SK-N-SH treated with all-trans-retinoic acid at 6 μM for 48 hours (cell line): ENCODE measurements at regions not wholly inside any gene's neighbourhood (a gene's known extent, or its start where the extent isn't known, plus 50 kb on each side); places are given as distances from the start of the nearest gene placed in this dataset.

Source experiments
- ATAC-seq: fragments of 200-7000 bp; cut with Tn5 transposase; 3 replicates; pipeline ENCODE4 v1.9.1; 2020; ENCODE audit warnings: mild to moderate bottlenecking, moderate library complexity
- ARNTL ChIP-seq: fragments of 450-650 bp; formaldehyde crosslinking; IDR thresholded peaks from 2 replicates; pipeline ENCODE4 v1.5.0; 2020; ENCODE audit warnings: low read depth, mild to moderate bottlenecking, moderate library complexity, borderline replicate concordance
- BACH2 ChIP-seq: fragments of 250-450 bp; sonication (Bioruptor Pico); IDR thresholded peaks from 2 replicates; pipeline ENCODE4 v1.9.0; 2021; ENCODE audit warnings: mild to moderate bottlenecking, borderline replicate concordance
- CSRNP3 ChIP-seq: fragments of 250-450 bp; sonication (Bioruptor Pico); IDR thresholded peaks from 2 replicates; pipeline ENCODE4 v1.5.1; 2021; ENCODE audit warnings: mild to moderate bottlenecking, moderate library complexity
- ESRRG ChIP-seq: fragments of 250-450 bp; sonication (Bioruptor Pico); IDR thresholded peaks from 2 replicates; pipeline ENCODE4 v1.6.1; 2021; ENCODE audit warnings: mild to moderate bottlenecking
- GLIS3 ChIP-seq: fragments of 250-450 bp; sonication (Bioruptor Pico); IDR thresholded peaks from 2 replicates; pipeline ENCODE4 v1.5.0; 2020; ENCODE audit warnings: mild to moderate bottlenecking, moderate library complexity
- ISL1 ChIP-seq: fragments of 250-450 bp; sonication (Bioruptor Pico); IDR thresholded peaks from 2 replicates; pipeline ENCODE4 v2.1.2; 2022; ENCODE audit warnings: mild to moderate bottlenecking, moderate library complexity
- POU6F1 ChIP-seq: fragments of 250-450 bp; sonication (Bioruptor Pico); IDR thresholded peaks from 2 replicates; pipeline ENCODE4 v1.8.0; 2021; ENCODE audit warnings: low read depth, mild to moderate bottlenecking, moderate library complexity, borderline replicate concordance
- PPARA ChIP-seq: fragments of 250-450 bp; sonication (Bioruptor Pico); IDR thresholded peaks from 2 replicates; pipeline ENCODE4 v1.5.0; 2020; ENCODE audit warnings: mild to moderate bottlenecking, borderline replicate concordance
- RARB ChIP-seq: fragments of 250-450 bp; sonication (Bioruptor Pico); IDR thresholded peaks from 2 replicates; pipeline ENCODE4 v1.8.0; 2021; ENCODE audit warnings: mild to moderate bottlenecking, moderate library complexity
- SNAI2 ChIP-seq: fragments of 250-450 bp; sonication (Bioruptor Pico); IDR thresholded peaks from 2 replicates; pipeline ENCODE4 v1.5.0; 2020; ENCODE audit warnings: mild to moderate bottlenecking, moderate library complexity
- TCF4 ChIP-seq: fragments of 250-450 bp; sonication (Bioruptor Pico); IDR thresholded peaks from 2 replicates; pipeline ENCODE4 v1.8.0; 2021; ENCODE audit warnings: mild to moderate bottlenecking, moderate library complexity, borderline replicate concordance
- TOX ChIP-seq: fragments of 250-450 bp; sonication (Bioruptor Pico); IDR thresholded peaks from 2 replicates; pipeline ENCODE4 v1.8.0; 2021; ENCODE audit warnings: mild to moderate bottlenecking, moderate library complexity, borderline replicate concordance
- TSHZ2 ChIP-seq: fragments of 250-450 bp; sonication (Bioruptor Pico); IDR thresholded peaks from 2 replicates; pipeline ENCODE4 v1.5.0; 2020; ENCODE audit warnings: mild to moderate bottlenecking, moderate library complexity
- ZC3H10 ChIP-seq: fragments of 250-450 bp; sonication (Bioruptor Pico); IDR thresholded peaks from 2 replicates; pipeline ENCODE4 v1.5.1; 2021; ENCODE audit warnings: mild to moderate bottlenecking, moderate library complexity
- ZFP3 ChIP-seq: fragments of 250-450 bp; sonication (Bioruptor Pico); IDR thresholded peaks from 2 replicates; pipeline ENCODE4 v1.5.0; 2020; ENCODE audit warnings: mild to moderate bottlenecking, moderate library complexity
- ZFP30 ChIP-seq: fragments of 450-650 bp; formaldehyde crosslinking; IDR thresholded peaks from 2 replicates; pipeline ENCODE4 v1.5.0; 2022; ENCODE audit warnings: mild to moderate bottlenecking, moderate library complexity
- ZNF565 ChIP-seq: fragments of 450-650 bp; formaldehyde crosslinking; conservative IDR thresholded peaks from 2 replicates; pipeline ENCODE4 v1.5.0; 2020; ENCODE audit warnings: low read depth, mild to moderate bottlenecking, moderate library complexity
- ZNF70 ChIP-seq: fragments of 450-650 bp; formaldehyde crosslinking; IDR thresholded peaks from 2 replicates; pipeline ENCODE4 v1.5.0; 2020; ENCODE audit warnings: mild to moderate bottlenecking, moderate library complexity
- ZNF8 ChIP-seq: fragments of 450-650 bp; formaldehyde crosslinking; IDR thresholded peaks from 2 replicates; pipeline ENCODE4 v1.5.0; 2020; ENCODE audit warnings: mild to moderate bottlenecking, moderate library complexity
- TF ChIP-seq, protein P1 (sequence below): fragments of 250-450 bp; sonication (Bioruptor Pico); IDR thresholded peaks from 2 replicates; pipeline ENCODE4 v1.8.0; 2020; ENCODE audit warnings: mild to moderate bottlenecking, moderate library complexity, borderline replicate concordance

DNA sequence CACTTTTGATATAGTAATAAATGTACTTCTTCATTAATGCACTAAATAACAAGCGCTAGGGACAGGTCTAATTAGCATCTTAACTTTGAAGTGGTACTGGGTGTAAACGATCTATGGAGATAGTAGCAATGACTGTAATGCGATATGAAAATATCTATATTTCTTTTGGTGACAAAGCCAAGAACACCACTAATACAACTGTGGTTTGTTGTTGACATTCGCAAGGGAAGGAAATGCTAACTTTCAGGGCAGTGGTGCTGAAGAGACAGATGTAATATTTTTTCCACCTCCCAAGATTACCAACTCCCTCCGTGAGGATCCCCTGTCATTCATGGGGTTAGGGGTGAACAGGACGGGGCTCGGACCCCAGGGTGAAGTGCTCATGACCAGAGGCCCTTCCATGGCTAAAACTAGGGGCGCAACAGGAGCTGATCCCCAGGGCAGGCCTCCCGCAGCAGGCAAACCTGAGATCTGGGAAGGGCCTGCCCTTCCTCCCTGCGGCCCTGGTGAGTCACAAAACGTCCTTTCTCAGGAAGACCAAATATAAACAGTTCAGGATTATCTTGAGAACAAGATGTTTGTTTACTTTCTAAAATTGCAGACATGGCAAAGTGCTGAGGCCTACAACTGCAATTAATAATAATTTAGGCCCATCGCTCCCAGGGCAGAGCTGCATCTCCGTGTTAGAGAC is 65.0 kb upstream of the TOX2 start:
- ATAC-seq = no peak
- no peak for TF ChIP-seq BACH2 (CRISPR knock-in tag)
- TF ChIP-seq, protein P1, sequence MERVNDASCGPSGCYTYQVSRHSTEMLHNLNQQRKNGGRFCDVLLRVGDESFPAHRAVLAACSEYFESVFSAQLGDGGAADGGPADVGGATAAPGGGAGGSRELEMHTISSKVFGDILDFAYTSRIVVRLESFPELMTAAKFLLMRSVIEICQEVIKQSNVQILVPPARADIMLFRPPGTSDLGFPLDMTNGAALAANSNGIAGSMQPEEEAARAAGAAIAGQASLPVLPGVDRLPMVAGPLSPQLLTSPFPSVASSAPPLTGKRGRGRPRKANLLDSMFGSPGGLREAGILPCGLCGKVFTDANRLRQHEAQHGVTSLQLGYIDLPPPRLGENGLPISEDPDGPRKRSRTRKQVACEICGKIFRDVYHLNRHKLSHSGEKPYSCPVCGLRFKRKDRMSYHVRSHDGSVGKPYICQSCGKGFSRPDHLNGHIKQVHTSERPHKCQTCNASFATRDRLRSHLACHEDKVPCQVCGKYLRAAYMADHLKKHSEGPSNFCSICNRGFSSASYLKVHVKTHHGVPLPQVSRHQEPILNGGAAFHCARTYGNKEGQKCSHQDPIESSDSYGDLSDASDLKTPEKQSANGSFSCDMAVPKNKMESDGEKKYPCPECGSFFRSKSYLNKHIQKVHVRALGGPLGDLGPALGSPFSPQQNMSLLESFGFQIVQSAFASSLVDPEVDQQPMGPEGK (CRISPR knock-in tag) = no peak
- no peak for TF ChIP-seq ESRRG
- no peak for TF ChIP-seq ZNF70 (CRISPR knock-in tag)
- no peak for TF ChIP-seq GLIS3 (CRISPR knock-in tag)
- TF ChIP-seq ZFP30 (CRISPR knock-in tag) = no peak
- no peak for TF ChIP-seq PPARA (CRISPR knock-in tag)
- TF ChIP-seq ZNF565 (CRISPR knock-in tag) = no peak
- no peak for TF ChIP-seq RARB
- TF ChIP-seq ARNTL (CRISPR knock-in tag) = no peak
- TF ChIP-seq TCF4 (CRISPR knock-in tag) = no peak
- no peak for TF ChIP-seq ISL1 (CRISPR knock-in tag)
- TF ChIP-seq SNAI2 (CRISPR knock-in tag) = no peak
- no peak for TF ChIP-seq ZC3H10 (CRISPR knock-in tag)
- TF ChIP-seq CSRNP3 (CRISPR knock-in tag) = no peak
- TF ChIP-seq TSHZ2 = no peak
- no peak for TF ChIP-seq TOX (CRISPR knock-in tag)
- no peak for TF ChIP-seq ZNF8 (CRISPR knock-in tag)
- no peak for TF ChIP-seq POU6F1
- TF ChIP-seq ZFP3 (CRISPR knock-in tag) = no peak

GRCh38 chr20:43846516-43846905 is 68.1 kb upstream of the TOX2 start:
- TF ChIP-seq GLIS3 (CRISPR knock-in tag) = no peak
- no peak for TF ChIP-seq ESRRG
- TF ChIP-seq PPARA (CRISPR knock-in tag) = no peak
- ATAC-seq = no peak

GRCh38 chr20:43844778-43845614 is 69.7 kb upstream of the TOX2 start:
- ATAC-seq = peak; percentile 84
- TF ChIP-seq TOX (CRISPR knock-in tag) (no peak), ZNF70 (CRISPR knock-in tag) (0 out of 2 replicates have a peak, but pooled peaks have one; percentile 13), PPARA (CRISPR knock-in tag) (no peak)
